Activated naive CD4-positive, alpha-beta T cell treated with anti-CD3 and anti-CD28 coated beads, Interleukin-2, amount 10 ng/mL, durations not matched to agents 7 days and 5 days (primary cell): ENCODE measurements at regions not wholly inside any gene's neighbourhood (a gene's known extent, or its start where the extent isn't known, plus 50 kb on each side); places are given as distances from the start of the nearest gene placed in this dataset.

Experiments
- CTCF ChIA-PET: fragments of 350-600 bp; sonication (Branson Sonifier 250); formaldehyde crosslinking; loops from one replicate; lab custom pipeline; 2021; ENCODE audit warnings: antibody characterized with exemption; lab: Charles Lee
- DNase-seq: peaks from one replicate; pipeline ENCODE4 v3.0.0-alpha.2; 2020
- H3K27ac Mint-ChIP-seq: one replicate; pipeline ENCODE4 v1.8.0; 2021; ENCODE audit warnings: mild to moderate bottlenecking, moderate library complexity, mixed read lengths
- H3K27me3 Mint-ChIP-seq: one replicate; pipeline ENCODE4 v1.8.0; 2021; ENCODE audit warnings: mild to moderate bottlenecking, mixed read lengths
- H3K36me3 Mint-ChIP-seq: one replicate; pipeline ENCODE4 v1.8.0; 2021; ENCODE audit warnings: mixed read lengths
- H3K4me1 Mint-ChIP-seq: one replicate; pipeline ENCODE4 v1.8.0; 2021; ENCODE audit warnings: mixed read lengths
- H3K4me3 Mint-ChIP-seq: one replicate; pipeline ENCODE4 v1.8.0; 2021; ENCODE audit warnings: mild to moderate bottlenecking, moderate library complexity, mixed read lengths
- H3K9me3 Mint-ChIP-seq: one replicate; pipeline ENCODE4 v1.8.0; 2021; ENCODE audit warnings: mixed read lengths

- no peaks in the 10 kb centered on the region for H3K36me3 Mint-ChIP-seq
- H3K27ac Mint-ChIP-seq: no peak overlapping the region
- no peaks in the 10 kb centered on the region for H3K4me1 Mint-ChIP-seq
- no peaks in the 10 kb centered on the region for H3K27me3 Mint-ChIP-seq
- CTCF ChIA-PET: no interaction called here
- H3K4me3 Mint-ChIP-seq: no peak overlapping the region
- H3K9me3 Mint-ChIP-seq: no peaks in the 10 kb centered on the region
- no peak for DNase-seq
Measured at GRCh38 chr11:15728207-15728606, 613.5 kb downstream of the INSC start.

DNA sequence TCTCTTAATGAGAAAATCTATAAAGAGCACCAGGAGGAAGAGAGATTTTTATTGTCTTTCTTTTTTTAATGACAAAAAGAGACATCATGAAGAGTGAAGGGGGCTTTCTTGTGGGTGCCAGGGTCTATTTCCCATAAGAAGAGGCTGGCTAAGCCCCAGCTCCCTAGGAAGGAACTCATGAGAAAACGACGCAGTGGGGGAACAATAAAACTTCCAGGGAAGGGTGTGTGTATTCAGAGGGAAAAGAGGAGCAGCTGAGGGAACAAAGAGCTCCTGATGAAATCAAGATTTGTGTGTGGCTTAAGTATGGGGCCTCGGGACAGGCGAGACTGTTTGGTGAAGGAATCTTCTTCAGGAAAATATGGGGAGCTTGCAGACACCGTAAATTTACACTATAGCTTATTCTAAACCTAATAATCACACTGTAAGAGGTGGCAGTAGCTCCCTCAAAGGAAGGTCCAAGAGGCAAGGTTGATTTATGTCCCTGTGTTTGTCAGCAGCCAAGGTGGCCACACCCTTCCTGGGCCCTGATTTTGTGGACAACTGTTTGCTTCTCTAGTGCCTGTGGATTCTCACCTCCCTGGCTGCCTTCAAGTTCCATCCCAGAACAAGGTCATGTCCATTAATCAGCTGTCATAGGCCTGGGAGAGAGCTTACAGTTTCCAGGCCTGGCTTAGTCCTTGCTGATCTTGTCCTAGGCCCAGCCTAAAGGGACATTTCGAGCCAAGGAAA lies 615.7 kb downstream of the INSC start:
- H3K27me3 Mint-ChIP-seq: no peaks in the 10 kb centered on the region
- H3K36me3 Mint-ChIP-seq: no peaks in the 10 kb centered on the region
- H3K9me3 Mint-ChIP-seq: no peaks in the 10 kb centered on the region
- H3K4me3 Mint-ChIP-seq: no peak overlapping the region
- no peak overlapping the region for H3K27ac Mint-ChIP-seq
- DNase-seq: no peak
- no peaks in the 10 kb centered on the region for H3K4me1 Mint-ChIP-seq
- CTCF ChIA-PET: no interaction called here

DNA sequence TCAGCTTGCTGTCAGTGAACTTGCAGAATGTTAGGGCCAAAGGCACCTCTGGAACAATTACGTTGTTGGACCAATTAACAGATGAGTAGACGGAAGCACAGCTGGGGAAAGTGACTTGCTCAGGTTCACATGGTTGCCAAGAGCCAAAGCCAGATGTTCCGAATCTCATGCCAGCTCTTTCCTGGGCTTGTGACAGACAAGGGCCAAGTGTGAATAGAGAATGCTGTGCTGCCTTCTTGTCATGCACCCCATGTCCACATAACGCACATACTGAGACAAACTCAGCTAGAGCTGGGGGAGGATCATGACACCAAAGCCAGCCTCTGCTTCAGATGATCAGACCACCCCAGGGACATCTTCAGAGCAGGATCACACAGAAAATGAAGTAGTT lies 616.3 kb downstream of the INSC start:
- Mint-ChIP-seq H3K4me3 (no peak overlapping the region), H3K9me3 (no peaks in the 10 kb centered on the region), H3K27me3 (no peaks in the 10 kb centered on the region), H3K27ac (no peak overlapping the region), H3K4me1 (no peaks in the 10 kb centered on the region), H3K36me3 (no peaks in the 10 kb centered on the region)
- DNase-seq: no peak
- CTCF ChIA-PET: no interaction called here

- DNase-seq: no peak
- Mint-ChIP-seq H3K9me3 (no peaks in the 10 kb centered on the region), H3K27ac (no peak overlapping the region), H3K4me3 (no peak overlapping the region), H3K27me3 (no peaks in the 10 kb centered on the region), H3K36me3 (no peaks in the 10 kb centered on the region), H3K4me1 (no peaks in the 10 kb centered on the region)
- CTCF ChIA-PET: no interaction called here
Measured at GRCh38 chr11:15735706-15736105, 620.6 kb downstream of the SOX6 start.

GRCh38 chr11:15737320-15737719 lies 619.0 kb downstream of the SOX6 start:
- H3K4me1 Mint-ChIP-seq: no peaks in the 10 kb centered on the region
- H3K9me3 Mint-ChIP-seq: no peaks in the 10 kb centered on the region
- CTCF ChIA-PET: no interaction called here
- H3K36me3 Mint-ChIP-seq: no peaks in the 10 kb centered on the region
- no peak overlapping the region for H3K4me3 Mint-ChIP-seq
- no peak for DNase-seq
- H3K27me3 Mint-ChIP-seq: no peaks in the 10 kb centered on the region
- H3K27ac Mint-ChIP-seq: no peak overlapping the region

DNA sequence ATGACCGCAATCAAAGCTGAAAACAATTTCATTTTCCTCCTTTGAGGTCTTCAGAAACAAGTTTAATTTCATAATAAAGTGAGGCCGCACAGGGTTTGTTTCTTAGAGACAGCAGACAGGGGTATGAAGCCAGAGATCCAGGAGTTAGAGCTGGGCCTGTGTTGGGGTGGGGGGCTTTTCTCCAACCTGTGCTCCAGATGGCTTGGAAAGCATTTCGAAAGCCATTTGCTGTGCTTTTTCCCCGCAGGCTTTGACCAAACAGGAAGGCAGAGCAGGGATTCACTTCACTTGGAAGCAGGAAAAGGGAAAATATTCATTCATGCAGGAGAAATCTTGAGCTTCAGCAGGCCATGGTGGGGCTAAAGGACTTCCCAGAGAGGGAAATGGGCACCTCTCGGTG lies 617.4 kb downstream of the SOX6 start:
- H3K4me3 Mint-ChIP-seq: no peak overlapping the region
- H3K4me1 Mint-ChIP-seq: no peaks in the 10 kb centered on the region
- H3K36me3 Mint-ChIP-seq: no peaks in the 10 kb centered on the region
- DNase-seq: no peak
- H3K27ac Mint-ChIP-seq: no peak overlapping the region
- no peaks in the 10 kb centered on the region for H3K27me3 Mint-ChIP-seq
- H3K9me3 Mint-ChIP-seq: no peaks in the 10 kb centered on the region
- CTCF ChIA-PET: no interaction called here

- H3K4me3 Mint-ChIP-seq: no peak overlapping the region
- no peaks in the 10 kb centered on the region for H3K9me3 Mint-ChIP-seq
- H3K36me3 Mint-ChIP-seq: no peaks in the 10 kb centered on the region
- CTCF ChIA-PET: interaction anchor here (0.9 kb wide), 1 partner anchor 75 kb away, joined by 3 read pairs; no protein-coding TSS in a partner anchor
- no peak for DNase-seq
- H3K27ac Mint-ChIP-seq: no peak overlapping the region
- no peaks in the 10 kb centered on the region for H3K4me1 Mint-ChIP-seq
- H3K27me3 Mint-ChIP-seq: no peaks in the 10 kb centered on the region
Measured at GRCh38 chr11:15742626-15743519, 613.5 kb downstream of the SOX6 start.

GRCh38 chr11:15744693-15745092 lies 611.7 kb downstream of the SOX6 start:
- Mint-ChIP-seq H3K9me3 (no peaks in the 10 kb centered on the region), H3K27me3 (peaks cover 3% of the 10 kb centered on the region), H3K27ac (no peak overlapping the region), H3K4me3 (no peak overlapping the region), H3K36me3 (no peaks in the 10 kb centered on the region), H3K4me1 (no peaks in the 10 kb centered on the region)
- CTCF ChIA-PET: no interaction called here
- no peak for DNase-seq

- Mint-ChIP-seq H3K27me3 (peaks cover 3% of the 10 kb centered on the region), H3K4me3 (no peak overlapping the region), H3K36me3 (no peaks in the 10 kb centered on the region), H3K27ac (no peak overlapping the region), H3K9me3 (no peaks in the 10 kb centered on the region), H3K4me1 (no peaks in the 10 kb centered on the region)
- CTCF ChIA-PET: no interaction called here
- no peak for DNase-seq
Measured at GRCh38 chr11:15745266-15745665, 611.1 kb downstream of the SOX6 start.

GRCh38 chr11:15747671-15748070 lies 608.7 kb downstream of the SOX6 start:
- peaks cover 3% of the 10 kb centered on the region for H3K27me3 Mint-ChIP-seq
- no peaks in the 10 kb centered on the region for H3K9me3 Mint-ChIP-seq
- H3K4me1 Mint-ChIP-seq: no peaks in the 10 kb centered on the region
- no peak overlapping the region for H3K4me3 Mint-ChIP-seq
- no peak overlapping the region for H3K27ac Mint-ChIP-seq
- no peaks in the 10 kb centered on the region for H3K36me3 Mint-ChIP-seq
- CTCF ChIA-PET: no interaction called here
- no peak for DNase-seq

DNA sequence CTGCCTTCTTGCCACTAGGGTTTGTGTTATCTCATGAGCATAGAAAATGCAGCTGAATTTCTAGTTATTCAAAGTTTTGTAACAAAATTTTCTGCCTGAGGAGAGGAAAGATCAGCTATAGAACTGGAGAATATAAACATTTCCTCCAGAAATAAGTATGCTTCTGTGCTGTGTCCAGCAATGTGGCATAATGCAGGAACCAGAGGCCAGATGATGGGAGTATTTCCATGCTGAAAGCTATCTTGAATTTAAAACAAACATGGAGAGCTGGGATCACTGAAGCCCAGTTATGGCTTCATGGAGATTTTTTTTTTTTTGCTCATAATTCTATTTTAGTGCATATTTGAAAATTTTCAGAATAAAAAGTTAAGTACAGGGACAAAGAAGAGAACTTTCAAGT lies 608.2 kb downstream of the SOX6 start:
- H3K4me1 Mint-ChIP-seq: no peaks in the 10 kb centered on the region
- CTCF ChIA-PET: no interaction called here
- no peaks in the 10 kb centered on the region for H3K9me3 Mint-ChIP-seq

GRCh38 chr11:15748741-15749140 lies 607.6 kb downstream of the SOX6 start:
- Mint-ChIP-seq H3K4me3 (no peak overlapping the region), H3K36me3 (no peaks in the 10 kb centered on the region), H3K4me1 (no peaks in the 10 kb centered on the region), H3K27me3 (peaks cover 3% of the 10 kb centered on the region), H3K9me3 (no peaks in the 10 kb centered on the region), H3K27ac (no peak overlapping the region)
- no peak for DNase-seq
- CTCF ChIA-PET: no interaction called here

More for the DNA sequence above, 608.2 kb downstream of the SOX6 start:
- no peak for DNase-seq
- Mint-ChIP-seq H3K4me3 (no peak overlapping the region), H3K27me3 (peaks cover 3% of the 10 kb centered on the region), H3K36me3 (no peaks in the 10 kb centered on the region), H3K27ac (no peak overlapping the region)

DNA sequence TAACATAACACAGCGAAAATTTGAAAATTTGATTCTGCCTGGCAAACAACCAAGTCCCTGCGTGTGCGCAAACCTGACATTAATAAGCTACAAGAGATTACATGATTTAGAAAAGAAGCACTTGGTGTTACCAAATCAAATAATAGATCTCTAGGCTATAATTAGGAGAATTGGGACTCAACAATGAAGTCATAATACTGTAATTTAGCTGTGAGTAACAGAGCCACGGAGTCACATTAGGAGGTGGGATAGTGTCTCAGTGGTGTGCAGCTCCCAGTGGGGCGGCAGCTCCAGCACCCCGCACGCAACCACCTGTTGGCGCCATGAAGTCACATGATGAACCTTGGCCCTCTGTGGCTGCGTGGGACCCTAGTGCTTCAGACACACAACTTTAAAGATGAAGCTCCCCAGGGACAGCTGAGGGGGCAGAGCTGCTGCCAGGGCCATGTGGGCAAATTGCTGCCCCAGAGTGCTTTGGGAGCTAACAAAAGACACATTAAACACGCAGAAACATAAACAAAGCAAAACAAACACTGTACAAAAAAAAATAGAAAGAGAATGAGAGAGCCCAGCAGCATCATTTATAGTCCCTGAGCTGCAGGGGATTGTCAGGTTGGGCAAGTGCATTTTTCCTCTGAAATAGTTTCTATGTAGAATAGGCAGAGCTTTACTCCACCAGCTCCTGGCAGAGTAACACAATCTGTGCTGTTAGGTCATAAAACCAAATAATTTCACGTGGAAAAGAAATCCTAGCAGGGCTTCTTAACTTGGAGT lies 605.6 kb downstream of the SOX6 start:
- CTCF ChIA-PET: no interaction called here

GRCh38 chr11:15754221-15754620 lies 602.1 kb downstream of the SOX6 start:
- peaks cover 3% of the 10 kb centered on the region for H3K9me3 Mint-ChIP-seq
- CTCF ChIA-PET: no interaction called here
- H3K27me3 Mint-ChIP-seq: peaks cover 3% of the 10 kb centered on the region
- DNase-seq: no peak
- H3K4me1 Mint-ChIP-seq: no peaks in the 10 kb centered on the region
- H3K36me3 Mint-ChIP-seq: no peaks in the 10 kb centered on the region
- no peak overlapping the region for H3K4me3 Mint-ChIP-seq
- no peak overlapping the region for H3K27ac Mint-ChIP-seq

More for the DNA sequence above, 605.6 kb downstream of the SOX6 start:
- no peaks in the 10 kb centered on the region for H3K4me1 Mint-ChIP-seq
- H3K36me3 Mint-ChIP-seq: no peaks in the 10 kb centered on the region
- peaks cover 3% of the 10 kb centered on the region for H3K9me3 Mint-ChIP-seq
- no peak overlapping the region for H3K27ac Mint-ChIP-seq
- no peak for DNase-seq
- no peak overlapping the region for H3K4me3 Mint-ChIP-seq
- peaks cover 3% of the 10 kb centered on the region for H3K27me3 Mint-ChIP-seq
